Liver (tissue), 7 donors: ENCODE measurements at regions not wholly inside any gene's neighbourhood (a gene's known extent, or its start where the extent isn't known, plus 50 kb on each side); places are given as distances from the start of the nearest gene placed in this dataset.

ENCODE experiments used
- DNase-seq: peaks from one replicate; pipeline ENCODE4 v3.0.0-alpha.2; 2017; ENCODE audit warnings: low spot score
- H3K27ac ChIP-seq, 2 donors: one replicate each; pipeline ENCODE4 v1.7.0; 2013; ENCODE audit warnings: inconsistent platforms in 2 of 2, low read length in 2 of 2, control low read depth in 1 of 2, low read depth in 1 of 2, mild to moderate bottlenecking in 1 of 2
- H3K27me3 ChIP-seq, 4 donors: one replicate each; pipeline versions ENCODE4 v1.6.1 to v1.7.0; 2013; ENCODE audit warnings: low read length in 3 of 4, inconsistent platforms in 1 of 4, mild to moderate bottlenecking in 1 of 4, moderate library complexity in 1 of 4; ENCODE audit not compliant: control insufficient read depth in 4 of 4, insufficient read depth in 4 of 4
- H3K36me3 ChIP-seq, 4 donors: one replicate each; pipeline versions ENCODE4 v1.6.1 to v1.7.0; 2013; ENCODE audit warnings: low read length in 3 of 4, mild to moderate bottlenecking in 3 of 4, low read depth in 1 of 4, moderate library complexity in 1 of 4; ENCODE audit not compliant: control insufficient read depth in 4 of 4, insufficient read depth in 3 of 4
- H3K4me1 ChIP-seq, 4 donors: one replicate each; pipeline versions ENCODE4 v1.6.1 to v1.7.0; 2013; ENCODE audit warnings: low read length in 3 of 4, mild to moderate bottlenecking in 3 of 4, moderate library complexity in 1 of 4; ENCODE audit not compliant: control insufficient read depth in 4 of 4, insufficient read depth in 4 of 4
- H3K4me3 ChIP-seq, 3 donors: one replicate each; pipeline versions ENCODE4 v1.6.1 to v1.7.0; 2013; ENCODE audit warnings: low read length in 3 of 3, control low read depth in 1 of 3, low read depth in 1 of 3, mild to moderate bottlenecking in 1 of 3
- H3K9ac ChIP-seq, 2 donors: one replicate each; pipeline ENCODE4 v1.7.0; 2013; ENCODE audit warnings: low read length in 2 of 2, mild to moderate bottlenecking in 2 of 2, moderate library complexity in 2 of 2, control low read depth in 1 of 2, low read depth in 1 of 2
- H3K9me3 ChIP-seq, 4 donors: one replicate each; pipeline versions ENCODE4 v1.6.1 to v1.7.0; 2013; ENCODE audit warnings: low read length in 3 of 4; ENCODE audit not compliant: control insufficient read depth in 4 of 4
- EGR1 ChIP-seq, 2 donors: IDR thresholded peaks; 2 replicates each; pipeline ENCODE4 v1.6.1; 2016 to 2018; ENCODE audit warnings: antibody characterized with exemption in 2 of 2, low read depth in 2 of 2
- FOXA1 ChIP-seq: IDR thresholded peaks from 2 replicates; pipeline ENCODE4 v1.6.1; 2016; ENCODE audit warnings: antibody characterized with exemption
- FOXA2 ChIP-seq: IDR thresholded peaks from 2 replicates; pipeline ENCODE4 v1.6.1; 2016; ENCODE audit warnings: antibody characterized with exemption
- GABPA ChIP-seq, 2 donors: IDR thresholded peaks in 1 of 2; conservative IDR thresholded peaks in 1 of 2; 2 replicates each; pipeline ENCODE4 v1.6.1; 2016; ENCODE audit warnings: antibody characterized with exemption in 2 of 2, mild to moderate bottlenecking in 1 of 2, moderate library complexity in 1 of 2
- HNF4A ChIP-seq, 2 donors: conservative IDR thresholded peaks; 2 replicates each; pipeline ENCODE4 v1.6.1; 2016; ENCODE audit warnings: antibody characterized with exemption in 2 of 2, mild to moderate bottlenecking in 2 of 2
- HNF4G ChIP-seq: IDR thresholded peaks from 2 replicates; pipeline ENCODE4 v1.6.1; 2016; ENCODE audit warnings: antibody characterized with exemption
- JUND ChIP-seq, 2 donors: IDR thresholded peaks; 2 replicates each; pipeline ENCODE4 v1.6.1; 2016; ENCODE audit warnings: antibody characterized with exemption in 2 of 2
- NR2F2 ChIP-seq: IDR thresholded peaks from 2 replicates; pipeline ENCODE4 v1.6.1; 2016; ENCODE audit warnings: antibody characterized with exemption
- RAD21 ChIP-seq, 2 donors: IDR thresholded peaks; 2 replicates each; pipeline ENCODE4 v1.6.1; 2016; ENCODE audit warnings: antibody characterized with exemption in 2 of 2, mild to moderate bottlenecking in 2 of 2
- REST ChIP-seq: IDR thresholded peaks from 2 replicates; pipeline ENCODE4 v1.6.1; 2016; ENCODE audit warnings: antibody characterized with exemption, mild to moderate bottlenecking
- RXRA ChIP-seq, 2 donors: IDR thresholded peaks; 2 replicates each; pipeline ENCODE4 v1.6.1; 2017 to 2018; ENCODE audit warnings: antibody characterized with exemption in 2 of 2, mild to moderate bottlenecking in 1 of 2
- TAF1 ChIP-seq: conservative IDR thresholded peaks from 2 replicates; pipeline ENCODE4 v1.6.1; 2016; ENCODE audit warnings: antibody characterized with exemption, mild to moderate bottlenecking
- YY1 ChIP-seq: IDR thresholded peaks from 2 replicates; pipeline ENCODE4 v1.6.1; 2016; ENCODE audit warnings: antibody characterized with exemption, mild to moderate bottlenecking
- ZBTB33 ChIP-seq: IDR thresholded peaks from 2 replicates; pipeline ENCODE4 v1.6.1; 2016; ENCODE audit warnings: antibody characterized with exemption
- whole genome bisulfite sequencing: extraction: QIAGEN DNeasy Blood & Tissue Kit; methylation state at CpG from one replicate; pipeline ENCODE4 v1.1.7; 2013; 5-methylcytosine and 5-hydroxymethylcytosine counted together
- TF ChIP-seq, protein P1 (sequence below): IDR thresholded peaks from 2 replicates; pipeline ENCODE4 v1.6.1; 2016; ENCODE audit warnings: antibody characterized with exemption
- donor health status: healthy.
- donor health status: healthy.
- donor health status: healthy.
- donor health status: healthy.

DNA sequence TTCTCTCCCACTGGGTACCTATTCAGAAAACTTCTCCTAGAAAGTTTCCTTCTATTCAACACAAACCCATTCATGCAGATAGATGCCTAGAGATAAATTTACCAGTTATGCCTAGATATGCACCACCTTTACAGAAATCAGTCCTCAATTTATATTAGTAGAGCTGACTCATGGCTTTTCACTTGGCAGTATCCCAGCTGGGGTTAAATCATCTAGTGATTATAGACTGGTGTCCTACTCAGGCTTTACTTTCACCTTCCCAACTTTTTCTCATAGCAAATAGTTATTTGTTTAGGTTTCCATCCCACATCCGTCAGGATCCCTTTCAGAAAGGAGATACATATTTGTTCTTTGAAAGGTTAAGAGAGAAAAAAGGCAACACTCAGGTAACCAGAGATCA, 124.5 kb downstream of the AQP4 start (continued):
- TF ChIP-seq ZBTB33 (no peak), NR2F2 (no peak), TAF1 (no peak)

DNA sequence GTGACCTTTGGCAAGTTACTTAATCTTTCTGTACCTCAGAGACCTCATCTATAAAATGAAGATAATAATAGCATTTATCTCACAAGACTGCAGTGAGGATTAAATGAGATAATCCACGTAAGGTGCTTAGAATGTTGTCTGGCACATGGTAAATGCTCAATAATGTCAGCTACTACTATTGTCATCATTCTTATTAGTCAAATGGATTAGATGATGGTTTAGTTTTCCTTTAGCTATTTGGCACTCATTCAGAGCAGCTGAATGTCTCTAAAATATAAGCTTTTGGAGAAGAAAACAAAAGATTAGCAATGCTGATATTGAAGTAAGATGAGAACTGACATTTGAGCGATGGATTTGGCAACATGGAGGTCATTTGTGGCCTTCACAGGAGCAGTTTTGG, 125.1 kb downstream of the AQP4 start:
- TF ChIP-seq FOXA1: no peak
- Histone ChIP-seq H3K9me3 (no peaks in the 10 kb centered on the region), H3K4me1 (peaks cover 3 to 30% (median 11%) of the 10 kb centered on the region in 4 donors), H3K4me3 (no peak overlapping the region), H3K9ac (no peak overlapping the region), H3K27ac (no peak overlapping the region), H3K36me3 (no peaks in the 10 kb centered on the region), H3K27me3 (no peaks in the 10 kb centered on the region)
- no peak for DNase-seq
- WGBS: 96% methylated on average over 2 of the region's 2 CpGs

GRCh38 chr18:26738706-26739105, 126.8 kb downstream of the AQP4 start:
- Histone ChIP-seq H3K4me3 (no peak overlapping the region), H3K27ac (no peak overlapping the region), H3K9me3 (no peaks in the 10 kb centered on the region), H3K4me1 (peaks cover 1 to 17% (median 3%) of the 10 kb centered on the region in 4 donors), H3K27me3 (no peaks in the 10 kb centered on the region), H3K36me3 (no peaks in the 10 kb centered on the region), H3K9ac (no peak overlapping the region)
- DNase-seq: no peak
- WGBS: 97% methylated on average over 3 of the region's 3 CpGs
- no peak for TF ChIP-seq HNF4G
- no peak for TF ChIP-seq HNF4A (conservative IDR thresholded peaks at IDR 0.05)
- TF ChIP-seq YY1: no peak

- DNase-seq: no peak
- 91% methylated on average over 1 of the region's 1 CpG for WGBS
- Histone ChIP-seq H3K4me1 (peaks cover 0 to 3% (median 0%) of the 10 kb centered on the region in 4 donors), H3K27ac (no peak overlapping the region), H3K9ac (no peak overlapping the region), H3K27me3 (no peaks in the 10 kb centered on the region), H3K36me3 (no peaks in the 10 kb centered on the region), H3K9me3 (no peaks in the 10 kb centered on the region), H3K4me3 (no peak overlapping the region)
- TF ChIP-seq GABPA (IDR thresholded peaks at IDR 0.05 in 1 of 2, conservative IDR thresholded peaks at IDR 0.05 in 1 of 2): no peak
- no peak for TF ChIP-seq RXRA (IDR thresholded peaks at IDR 0.05)
- TF ChIP-seq HNF4A (conservative IDR thresholded peaks at IDR 0.05): no peak
- no peak for TF ChIP-seq EGR1 (IDR thresholded peaks at IDR 0.05; ENCODE audit: low read depth in 2 of 2)
- no peak for TF ChIP-seq TAF1
- TF ChIP-seq FOXA2: no peak
- TF ChIP-seq RAD21 (IDR thresholded peaks at IDR 0.05): no peak
- no peak for TF ChIP-seq ZBTB33
- TF ChIP-seq, protein P1, sequence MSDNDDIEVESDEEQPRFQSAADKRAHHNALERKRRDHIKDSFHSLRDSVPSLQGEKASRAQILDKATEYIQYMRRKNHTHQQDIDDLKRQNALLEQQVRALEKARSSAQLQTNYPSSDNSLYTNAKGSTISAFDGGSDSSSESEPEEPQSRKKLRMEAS: no peak
- TF ChIP-seq NR2F2: no peak
- no peak for TF ChIP-seq REST
- no peak for TF ChIP-seq JUND (IDR thresholded peaks at IDR 0.05)
Observed at GRCh38 chr18:26736301-26736700, 129.2 kb downstream of the AQP4 start.
